ENCODE measurements at regions not wholly inside any gene's neighbourhood (a gene's known extent, or its start where the extent isn't known, plus 50 kb on each side); places are given as distances from the start of the nearest gene placed in this dataset.

- Histone ChIP-seq H3K27ac (ENCODE audit: low read depth, low read length) (no peak overlapping the region), H3K4me2 (ENCODE audit: insufficient read depth, low read length) (no peak overlapping the region)
Observed at GRCh38 chr4:28373191-28373590, 1512.5 kb downstream of the STIM2 start.

GRCh38 chr4:28373601-28374000, 1513.0 kb downstream of the STIM2 start:
- Histone ChIP-seq H3K4me3 (ENCODE audit: insufficient read depth, low read length) (no peak overlapping the region), H3K9me3 (ENCODE audit: low read depth, low read length) (no peaks in the 10 kb centered on the region), H3K4me2 (ENCODE audit: insufficient read depth, low read length) (no peak overlapping the region), H3K27ac (ENCODE audit: low read depth, low read length) (no peak overlapping the region), H3K79me2 (ENCODE audit: insufficient read depth, low read length) (no peaks in the 10 kb centered on the region), H3K36me3 (ENCODE audit: insufficient read depth, low read length) (no peaks in the 10 kb centered on the region), H3K27me3 (ENCODE audit: insufficient read depth, low read length) (no peaks in the 10 kb centered on the region), H3K4me1 (ENCODE audit: insufficient read depth, low read length) (no peaks in the 10 kb centered on the region), H2AFZ (ENCODE audit: low read length) (no peak overlapping the region), H4K20me1 (ENCODE audit: insufficient read depth, low read length) (no peaks in the 10 kb centered on the region)
- no peak for DNase-seq (ENCODE audit: insufficient read length, low spot score, missing footprints)
- TF ChIP-seq CTCF (IDR thresholded peaks at IDR 0.05; ENCODE audit: extremely low read depth, low read depth, low read length): no peak

More at GRCh38 chr4:28373191-28373590, 1512.5 kb downstream of the STIM2 start:
- Histone ChIP-seq H3K27me3 (ENCODE audit: insufficient read depth, low read length) (no peaks in the 10 kb centered on the region), H3K4me3 (ENCODE audit: insufficient read depth, low read length) (no peak overlapping the region), H2AFZ (ENCODE audit: low read length) (no peak overlapping the region), H3K9me3 (ENCODE audit: low read depth, low read length) (no peaks in the 10 kb centered on the region), H3K36me3 (ENCODE audit: insufficient read depth, low read length) (no peaks in the 10 kb centered on the region), H3K4me1 (ENCODE audit: insufficient read depth, low read length) (no peaks in the 10 kb centered on the region), H4K20me1 (ENCODE audit: insufficient read depth, low read length) (no peaks in the 10 kb centered on the region), H3K79me2 (ENCODE audit: insufficient read depth, low read length) (no peaks in the 10 kb centered on the region)
- no peak for DNase-seq (ENCODE audit: insufficient read length, low spot score, missing footprints)
- TF ChIP-seq CTCF (IDR thresholded peaks at IDR 0.05; ENCODE audit: extremely low read depth, low read depth, low read length): no peak

GRCh38 chr4:28378109-28378830, 1517.6 kb downstream of the STIM2 start:
- H3K27me3 ChIP-seq (ENCODE audit: insufficient read depth, low read length): no peaks in the 10 kb centered on the region
- no peaks in the 10 kb centered on the region for H4K20me1 ChIP-seq (ENCODE audit: insufficient read depth, low read length)
- H3K4me3 ChIP-seq (ENCODE audit: insufficient read depth, low read length): no peak overlapping the region
- no peaks in the 10 kb centered on the region for H3K9me3 ChIP-seq (ENCODE audit: low read depth, low read length)
- no peaks in the 10 kb centered on the region for H3K79me2 ChIP-seq (ENCODE audit: insufficient read depth, low read length)
- no peaks in the 10 kb centered on the region for H3K4me1 ChIP-seq (ENCODE audit: insufficient read depth, low read length)
- DNase-seq (ENCODE audit: insufficient read length, low spot score, missing footprints): no peak
- no peaks in the 10 kb centered on the region for H3K36me3 ChIP-seq (ENCODE audit: insufficient read depth, low read length)
- no peak overlapping the region for H3K4me2 ChIP-seq (ENCODE audit: insufficient read depth, low read length)
- no peak overlapping the region for H3K27ac ChIP-seq (ENCODE audit: low read depth, low read length)
- no peak for TF ChIP-seq CTCF (IDR thresholded peaks at IDR 0.05; ENCODE audit: extremely low read depth, low read depth, low read length)
- H2AFZ ChIP-seq (ENCODE audit: low read length): no peak overlapping the region

- H3K27ac ChIP-seq (ENCODE audit: low read depth, low read length): no peak overlapping the region
- DNase-seq (ENCODE audit: insufficient read length, low spot score, missing footprints): no peak
- no peaks in the 10 kb centered on the region for H4K20me1 ChIP-seq (ENCODE audit: insufficient read depth, low read length)
- no peak for TF ChIP-seq CTCF (IDR thresholded peaks at IDR 0.05; ENCODE audit: extremely low read depth, low read depth, low read length)
- H2AFZ ChIP-seq (ENCODE audit: low read length): no peak overlapping the region
- H3K4me1 ChIP-seq (ENCODE audit: insufficient read depth, low read length): no peaks in the 10 kb centered on the region
- H3K79me2 ChIP-seq (ENCODE audit: insufficient read depth, low read length): no peaks in the 10 kb centered on the region
- H3K36me3 ChIP-seq (ENCODE audit: insufficient read depth, low read length): no peaks in the 10 kb centered on the region
- no peak overlapping the region for H3K4me2 ChIP-seq (ENCODE audit: insufficient read depth, low read length)
- no peak overlapping the region for H3K4me3 ChIP-seq (ENCODE audit: insufficient read depth, low read length)
- no peaks in the 10 kb centered on the region for H3K27me3 ChIP-seq (ENCODE audit: insufficient read depth, low read length)
- H3K9me3 ChIP-seq (ENCODE audit: low read depth, low read length): peaks cover 4% of the 10 kb centered on the region
Observed at GRCh38 chr4:28385801-28386200, 1525.2 kb downstream of the STIM2 start.
